Stimulated activated CD8-positive, alpha-beta memory T cell treated with anti-CD3 and anti-CD28 coated beads, Interleukin-15, amount 100 ng/mL, for 24 hours (primary cell): ENCODE measurements at regions not wholly inside any gene's neighbourhood (a gene's known extent, or its start where the extent isn't known, plus 50 kb on each side); places are given as distances from the start of the nearest gene placed in this dataset.

Experiments
- DNase-seq: peaks from one replicate; pipeline ENCODE4 v3.0.0-alpha.2; 2020; ENCODE audit warnings: low read depth

DNA sequence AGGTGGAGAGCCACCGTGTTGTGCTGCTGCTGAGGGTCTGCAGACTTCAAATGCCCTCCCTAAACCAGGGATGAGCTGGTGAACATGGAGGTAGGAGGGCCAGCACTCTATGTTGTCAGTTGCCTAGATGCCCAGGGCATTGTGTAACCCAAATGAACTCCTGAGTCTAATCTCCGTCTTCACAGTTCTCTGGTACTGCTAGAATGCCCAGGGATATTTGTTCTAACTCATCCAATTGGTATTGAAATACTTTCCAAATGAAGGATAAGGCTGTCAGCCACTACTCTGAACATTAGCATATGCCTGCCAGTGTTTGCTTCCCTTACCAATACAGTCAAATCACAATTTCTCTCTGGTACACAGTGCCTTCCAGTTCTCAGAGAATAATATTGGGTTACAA is 492.6 kb downstream of the SLC4A3 start:
- no peak for DNase-seq

DNA sequence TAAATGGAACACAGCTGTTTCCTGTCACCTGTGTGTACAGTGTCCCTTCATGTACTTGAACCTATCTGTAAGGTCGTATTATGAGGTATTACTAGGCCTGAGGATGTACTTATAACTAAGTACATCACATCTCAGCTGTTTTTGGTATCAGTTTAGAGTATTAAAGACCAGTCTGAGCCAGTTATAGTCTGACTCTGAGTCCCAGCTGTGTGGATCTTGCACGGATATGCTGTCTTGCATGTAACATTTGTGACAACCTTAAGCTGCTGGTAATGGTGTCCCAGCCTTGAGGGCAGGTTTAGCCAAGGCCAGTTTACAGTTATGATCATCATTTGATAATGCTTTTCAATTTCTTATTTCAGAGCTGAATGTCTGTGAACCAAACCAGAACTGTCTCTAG is 496.3 kb downstream of the SLC4A3 start:
- DNase-seq = no peak

DNA sequence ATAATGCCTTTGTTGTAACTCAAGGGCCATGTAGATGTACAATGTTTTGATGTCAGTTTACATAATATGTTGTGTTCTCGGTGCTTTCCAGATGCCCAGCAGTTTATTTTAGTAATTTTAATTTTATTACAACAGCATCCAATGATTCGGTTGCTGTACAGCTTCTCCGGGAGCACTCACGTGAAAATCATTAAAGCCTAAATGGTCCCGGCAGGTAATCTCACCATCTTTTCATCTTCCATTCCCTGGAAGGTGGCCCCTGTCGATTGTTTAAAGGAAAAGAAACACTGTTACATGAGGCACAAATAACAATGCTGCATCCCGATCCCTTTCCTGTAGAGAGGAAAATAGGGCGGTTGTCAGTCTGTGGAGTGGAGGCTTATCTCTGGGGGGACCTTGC is 498.1 kb downstream of the SLC4A3 start:
- DNase-seq = no peak

DNA sequence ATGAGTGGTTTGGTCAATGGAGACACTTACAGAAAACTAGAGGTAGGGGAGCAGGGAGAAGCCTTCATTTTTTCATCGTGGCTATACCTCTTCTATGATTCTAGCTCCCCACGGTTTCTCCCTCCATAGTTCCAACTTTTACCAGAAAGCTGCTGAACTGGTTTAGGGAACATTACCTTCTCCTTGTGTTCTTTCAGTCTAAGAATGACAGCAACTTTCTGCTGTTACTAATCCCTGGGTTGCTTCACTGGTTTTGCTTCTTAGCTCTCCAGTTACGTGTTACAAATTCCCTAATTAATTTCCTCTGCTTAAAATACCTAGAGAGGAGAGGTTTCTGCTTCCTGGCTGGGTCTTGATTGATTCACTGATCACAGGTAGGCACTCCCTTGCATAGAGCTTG is 499.9 kb downstream of the SLC4A3 start:
- DNase-seq = no peak

DNA sequence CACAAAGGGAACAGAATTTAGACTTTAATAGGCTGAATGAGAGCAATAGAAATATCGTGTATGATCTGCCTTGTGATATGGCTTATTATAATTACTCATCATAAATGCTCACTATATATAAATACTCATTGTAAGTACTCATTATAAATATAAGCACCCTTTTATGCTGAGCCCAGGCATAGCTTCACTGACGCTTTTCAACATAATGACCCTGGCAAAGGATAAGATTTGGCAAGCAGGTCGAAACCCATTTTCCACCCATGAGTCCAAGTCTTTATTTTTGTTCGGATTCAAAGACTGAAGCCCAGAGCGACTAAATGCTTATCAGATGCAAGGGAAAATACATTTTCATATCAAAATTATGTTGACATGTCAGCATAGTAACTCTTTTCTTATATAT is 500.4 kb downstream of the SLC4A3 start:
- DNase-seq = no peak

DNA sequence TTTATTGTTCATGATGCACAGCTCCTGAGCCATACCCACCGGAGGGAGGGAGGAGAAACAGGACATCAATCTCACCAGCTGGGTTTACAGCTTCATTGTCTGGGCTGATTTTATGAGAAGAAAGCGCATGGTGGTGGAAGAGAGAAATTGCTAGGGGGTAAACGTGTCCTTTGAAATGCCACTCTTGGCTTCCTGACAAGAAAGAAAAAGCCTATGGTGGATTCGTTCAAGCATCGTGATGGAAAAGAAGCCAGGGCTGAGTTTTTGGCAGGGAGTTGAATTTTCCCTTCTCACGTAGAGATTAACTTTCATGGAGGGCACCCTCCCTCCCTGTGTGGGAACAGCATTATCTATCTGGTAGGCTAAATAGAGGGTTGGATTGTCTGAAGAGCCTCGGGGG is 502.0 kb downstream of the SLC4A3 start:
- DNase-seq = no peak

DNA sequence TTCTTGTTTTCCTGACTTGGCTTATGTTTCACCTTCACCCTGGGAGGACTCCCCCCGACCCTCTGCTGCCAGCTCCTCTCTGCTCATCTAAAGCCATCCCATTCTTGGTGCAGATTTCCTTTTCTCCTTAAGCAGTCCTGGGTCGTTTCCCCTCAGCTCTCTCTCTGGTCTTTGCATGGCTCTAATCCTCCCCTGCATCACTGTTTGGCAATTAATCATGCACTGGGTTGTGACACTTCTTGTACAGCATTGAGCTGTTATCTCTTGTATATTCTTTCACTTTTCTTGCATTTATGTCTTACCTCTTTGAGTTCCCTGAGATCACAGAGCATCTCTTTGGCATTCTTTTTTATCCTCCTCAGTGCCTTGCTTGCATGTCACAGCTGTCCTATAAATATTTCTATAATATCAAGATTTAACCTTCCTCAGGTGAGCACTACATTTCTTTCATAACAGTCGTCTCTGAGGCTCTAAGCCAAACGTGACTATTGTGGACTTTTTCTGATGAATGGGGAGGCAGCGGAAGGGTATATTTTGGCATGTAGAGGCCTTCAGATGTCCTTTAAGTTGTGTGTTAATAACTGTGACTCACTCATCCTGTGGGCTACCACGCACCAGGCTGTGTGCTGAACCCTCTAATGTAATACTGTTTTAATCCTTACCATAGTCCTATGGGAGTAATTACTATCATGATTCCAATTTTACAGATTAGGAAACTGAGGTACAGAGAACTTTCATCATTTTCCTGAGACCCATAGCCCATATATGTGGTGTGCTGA is 507.5 kb downstream of the SLC4A3 start:
- DNase-seq = no peak

DNA sequence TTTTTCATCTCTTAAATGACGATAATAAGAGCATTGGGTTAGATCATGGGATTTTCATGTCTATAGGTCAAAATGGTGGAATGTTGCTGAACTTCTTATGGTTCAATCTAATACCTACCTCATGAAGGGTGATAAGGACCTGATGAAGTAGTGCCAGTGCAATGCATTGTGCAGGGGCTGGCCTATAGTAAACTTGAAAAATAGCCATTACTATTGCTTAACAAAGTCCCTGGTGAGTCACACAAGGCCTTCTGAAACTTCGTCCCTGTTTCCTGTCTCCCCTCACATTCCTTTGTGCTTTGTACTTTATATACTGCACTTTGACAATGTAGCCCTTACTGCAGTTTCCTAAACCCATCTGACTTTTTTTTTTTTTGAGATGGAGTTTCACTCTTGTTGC is 515.9 kb downstream of the SLC4A3 start:
- no peak for DNase-seq

DNA sequence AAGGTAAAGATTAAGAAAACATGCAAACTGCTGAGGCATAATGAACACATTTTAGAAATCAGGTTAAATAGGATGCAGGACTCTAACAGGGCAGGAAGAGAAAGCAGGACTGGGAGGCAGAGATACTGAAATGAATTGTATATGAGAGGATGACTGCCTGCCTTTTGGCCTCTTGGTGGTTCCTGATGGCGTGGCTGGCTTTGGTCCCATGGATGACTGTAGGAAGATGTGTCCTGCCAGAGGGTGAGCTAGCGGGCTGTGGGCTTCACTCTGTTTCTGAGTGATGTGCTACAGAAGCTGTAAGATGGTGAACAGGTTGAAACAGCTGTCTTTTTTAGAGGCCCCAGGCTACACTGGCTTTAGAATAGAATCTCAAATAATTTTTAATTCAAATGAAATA is 517.0 kb downstream of the SLC4A3 start:
- no peak for DNase-seq

DNA sequence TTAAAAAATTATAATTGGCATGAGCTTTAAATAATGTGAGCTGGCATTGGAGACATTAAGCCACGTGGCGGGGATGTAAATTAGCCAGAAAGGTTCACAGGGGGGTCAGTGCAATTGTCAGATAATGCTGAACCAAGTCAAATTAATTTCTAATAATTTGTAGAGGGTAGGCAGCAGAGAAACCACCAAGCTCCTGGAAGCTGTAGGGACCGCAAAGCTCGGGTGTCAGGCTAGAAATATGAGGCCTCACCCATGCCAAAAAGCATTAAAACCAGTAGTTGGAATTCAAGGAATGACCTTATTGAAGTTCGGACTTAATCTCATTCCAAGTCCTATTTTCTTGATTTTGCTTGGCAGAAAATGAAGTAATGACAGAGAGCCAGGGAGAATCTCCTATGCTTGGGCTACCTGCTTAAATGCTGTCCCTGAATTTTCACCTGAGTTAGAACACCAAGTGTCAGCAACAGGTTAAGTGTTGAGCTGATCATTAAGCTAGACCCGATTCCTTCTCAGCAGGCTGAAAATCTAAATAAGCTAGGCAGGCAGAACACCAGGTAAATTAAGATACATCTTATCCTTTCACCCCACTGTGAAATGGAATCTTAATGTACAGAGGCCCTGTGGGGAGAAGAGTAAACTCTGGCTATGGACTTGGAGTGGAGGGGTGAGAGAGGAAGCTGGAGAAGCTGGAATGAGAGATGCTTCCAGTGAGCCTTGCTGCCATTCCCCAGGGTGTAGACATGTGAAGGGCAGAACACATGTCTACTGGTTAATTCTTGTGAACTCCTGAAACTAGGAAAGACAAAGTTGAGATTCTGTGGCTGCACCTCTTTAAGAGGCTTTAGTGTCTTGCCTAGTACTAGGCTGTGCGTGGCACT is 520.0 kb downstream of the SLC4A3 start:
- DNase-seq = no peak

DNA sequence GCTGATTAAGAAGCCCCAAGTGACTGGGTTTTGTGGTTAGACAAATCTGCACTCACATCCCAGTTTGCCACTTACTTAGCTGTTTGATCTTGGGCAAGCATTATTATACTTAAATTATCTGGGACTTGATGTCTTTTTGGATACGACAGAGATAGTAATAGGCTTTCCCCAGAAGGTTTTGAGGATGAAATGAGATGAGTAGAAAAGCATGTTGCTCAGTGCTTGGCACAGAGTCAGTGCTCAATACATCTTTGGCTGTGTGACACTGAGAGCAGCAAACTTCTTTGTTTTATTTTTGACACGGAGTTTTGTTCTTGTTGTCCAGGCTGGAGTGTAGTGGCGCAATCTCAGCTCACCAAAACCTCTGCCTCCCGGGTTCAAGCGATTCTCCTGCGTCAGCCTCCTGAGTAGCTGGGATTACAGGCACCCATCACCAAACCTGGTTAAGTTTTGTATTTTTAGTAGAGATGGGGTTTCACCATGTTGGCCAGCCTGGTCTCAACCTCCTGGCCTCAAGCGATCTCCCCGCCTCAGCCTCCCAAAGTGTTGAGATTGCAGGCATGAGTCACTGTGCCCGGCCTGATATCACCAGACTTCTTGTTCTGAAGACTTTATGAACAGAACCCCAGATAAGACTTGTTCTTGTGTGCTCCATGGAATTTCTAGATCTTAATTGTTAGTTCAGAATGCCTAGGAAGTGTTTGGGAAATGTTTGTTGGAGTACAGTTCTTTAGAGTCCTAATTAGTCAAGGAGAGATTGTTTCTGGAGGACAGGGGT is 521.2 kb downstream of the SLC4A3 start:
- no peak for DNase-seq

DNA sequence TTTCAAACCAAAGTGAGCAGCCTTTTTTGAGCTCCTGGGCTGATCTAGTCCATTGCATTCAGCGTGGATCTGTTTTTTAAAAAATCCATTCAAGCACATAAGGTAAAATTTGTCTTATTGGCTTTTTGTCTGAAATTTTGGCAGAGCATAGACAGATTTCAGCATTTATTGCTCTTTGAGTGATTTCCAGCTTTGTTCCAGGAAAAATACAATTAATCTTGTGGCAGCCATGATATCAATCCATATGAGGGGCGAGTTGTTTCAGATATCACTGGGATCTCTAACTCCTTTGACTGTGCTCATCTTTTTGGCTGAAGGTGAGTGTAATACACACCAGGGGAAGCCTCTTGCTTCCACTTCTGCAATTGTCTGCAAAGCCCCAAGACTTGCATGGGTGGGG is 523.9 kb downstream of the SLC4A3 start:
- no peak for DNase-seq

DNA sequence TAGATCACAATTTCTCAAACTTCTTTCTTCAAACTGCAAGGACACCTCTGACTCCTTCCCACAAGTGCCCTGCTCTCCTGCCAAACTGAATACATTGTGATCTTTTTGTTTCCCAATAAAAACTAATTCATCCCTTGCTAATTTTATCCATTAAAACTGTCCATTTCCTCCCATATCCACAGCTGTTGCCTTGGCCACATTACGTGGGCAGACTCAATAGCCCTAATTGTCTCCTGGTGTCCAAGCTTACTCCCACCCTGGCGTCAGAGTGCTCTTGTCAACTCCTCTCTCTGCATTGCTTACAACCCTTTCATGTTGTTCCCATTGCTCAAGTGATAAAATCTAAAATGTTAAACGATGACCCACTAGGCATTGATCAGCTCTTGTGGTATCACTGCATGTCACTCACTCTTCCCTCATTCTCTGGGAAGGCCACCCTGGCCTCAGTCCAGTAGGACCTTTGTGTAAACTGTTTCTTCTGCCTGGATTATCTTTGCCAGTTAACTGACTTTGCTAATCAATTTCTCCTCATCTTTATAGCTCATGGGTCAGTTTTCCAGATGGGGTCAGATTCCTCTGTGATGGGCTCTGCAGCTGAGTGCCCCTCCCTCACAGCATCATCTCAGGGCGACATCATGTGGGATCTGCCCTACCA is 525.0 kb downstream of the SLC4A3 start:
- DNase-seq = no peak

DNA sequence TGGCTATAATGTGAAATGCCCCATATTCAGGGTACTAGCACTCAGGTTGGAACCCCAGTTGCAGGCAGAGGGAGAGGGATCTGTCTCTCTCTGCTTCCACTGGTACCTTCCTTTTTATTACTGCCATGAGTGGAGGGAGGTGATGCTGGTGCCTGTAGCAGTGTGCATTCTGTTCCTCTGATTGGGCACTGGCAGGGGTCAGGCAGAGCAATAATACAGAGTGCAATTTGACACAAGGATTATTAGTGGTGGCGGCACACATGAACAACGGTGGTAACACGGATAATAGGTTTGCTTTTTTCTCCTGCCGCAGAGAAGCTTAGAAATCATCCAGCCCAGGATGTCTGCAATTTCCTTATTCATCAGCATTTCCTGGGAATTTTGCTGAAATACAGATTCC is 525.7 kb downstream of the SLC4A3 start:
- DNase-seq = no peak

DNA sequence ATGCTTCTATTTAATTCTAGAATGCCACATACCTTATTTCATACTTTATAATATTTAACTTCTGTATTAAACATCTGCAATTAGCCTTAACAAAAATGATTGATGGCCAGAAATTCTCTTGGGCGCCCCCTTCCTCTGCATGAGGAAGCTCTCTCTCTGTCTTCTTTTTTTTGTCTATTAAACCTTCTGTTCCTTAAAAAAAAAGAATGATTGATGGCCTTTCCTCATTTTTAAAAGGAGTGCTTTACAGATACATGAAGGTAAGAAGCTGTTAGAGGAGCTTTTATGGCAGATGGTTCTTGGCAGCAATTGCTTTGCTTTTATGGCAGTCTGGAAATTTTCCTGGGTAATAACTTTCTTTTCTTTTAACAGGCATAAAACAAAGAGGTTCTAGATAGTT is 526.9 kb downstream of the SLC4A3 start:
- no peak for DNase-seq

DNA sequence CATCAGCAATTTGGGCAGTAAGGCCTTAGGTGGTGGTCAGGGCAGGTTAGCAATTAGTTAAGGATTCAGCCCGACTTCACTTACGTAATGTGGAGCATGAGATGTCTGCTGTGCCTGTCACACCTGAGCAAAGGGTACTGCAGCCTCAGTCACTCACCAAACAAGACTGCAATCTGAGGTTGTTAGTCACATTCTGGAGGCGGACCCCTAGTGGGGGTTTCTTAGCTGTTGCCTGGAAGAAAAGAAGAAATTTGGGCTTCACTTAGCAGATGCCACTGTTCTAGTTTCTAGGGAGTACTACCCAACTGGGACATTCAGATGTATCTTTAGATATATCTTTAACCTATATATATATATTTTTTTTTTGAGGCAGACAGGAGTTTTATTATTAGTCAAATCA is 529.9 kb downstream of the SLC4A3 start:
- no peak for DNase-seq

DNA sequence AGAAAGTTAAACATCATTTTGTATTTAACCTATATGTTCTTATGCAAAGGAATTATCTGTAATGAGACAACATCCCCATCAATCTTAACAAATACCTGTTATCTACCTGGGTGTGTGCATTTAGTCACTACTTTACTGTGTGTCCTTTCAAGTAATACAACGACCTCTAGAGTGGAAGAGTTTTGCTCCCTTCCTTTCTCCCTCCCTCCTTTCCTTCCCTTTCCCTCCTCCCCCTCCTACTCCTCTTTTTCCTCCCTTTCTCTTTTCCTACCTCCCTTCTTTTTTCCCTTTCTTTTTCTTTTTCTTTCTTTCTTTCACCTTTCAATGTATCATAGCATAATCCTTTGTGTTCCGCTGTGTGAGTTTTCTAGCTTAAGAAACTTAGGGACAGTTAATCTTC is 532.3 kb downstream of the SLC4A3 start:
- DNase-seq = no peak

DNA sequence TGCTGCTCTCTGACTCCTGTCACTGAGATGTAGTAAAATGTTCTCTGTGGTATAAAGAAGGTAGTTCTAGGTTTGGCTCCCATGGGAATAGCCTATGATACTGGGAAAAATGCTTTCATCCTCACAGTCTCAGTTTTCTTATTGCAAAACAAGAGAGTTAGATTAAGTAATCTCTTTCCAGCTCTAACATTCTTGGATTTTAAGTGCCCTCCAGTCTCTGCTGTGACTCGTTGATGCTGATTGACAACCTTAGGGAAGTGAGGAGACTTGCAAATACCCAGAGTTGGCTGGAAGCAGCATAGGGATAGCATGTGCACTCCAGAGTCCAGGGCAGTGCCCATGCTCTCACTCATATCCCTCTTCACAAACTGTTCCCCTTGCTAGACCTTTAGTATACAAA is 534.9 kb downstream of the SLC4A3 start:
- no peak for DNase-seq

DNA sequence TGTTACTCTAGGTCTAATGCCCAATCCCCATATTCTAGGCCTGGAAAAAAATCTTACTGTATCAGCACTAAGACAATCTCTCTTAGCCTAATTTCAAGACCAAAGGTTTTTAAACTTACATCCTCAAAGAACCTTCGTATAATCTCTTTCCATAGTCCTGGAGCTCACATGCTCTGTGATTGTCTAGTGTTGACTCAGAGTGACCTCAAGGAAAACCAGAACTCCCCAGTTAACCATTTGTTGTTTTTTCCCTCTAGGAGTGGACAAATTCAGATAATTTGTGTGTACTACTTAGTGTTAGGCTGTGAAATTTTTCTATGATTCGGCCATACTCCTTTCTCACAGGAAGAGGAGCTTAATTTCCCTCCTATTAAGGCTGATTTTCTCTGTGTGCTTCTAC is 536.1 kb downstream of the SLC4A3 start:
- DNase-seq = no peak

DNA sequence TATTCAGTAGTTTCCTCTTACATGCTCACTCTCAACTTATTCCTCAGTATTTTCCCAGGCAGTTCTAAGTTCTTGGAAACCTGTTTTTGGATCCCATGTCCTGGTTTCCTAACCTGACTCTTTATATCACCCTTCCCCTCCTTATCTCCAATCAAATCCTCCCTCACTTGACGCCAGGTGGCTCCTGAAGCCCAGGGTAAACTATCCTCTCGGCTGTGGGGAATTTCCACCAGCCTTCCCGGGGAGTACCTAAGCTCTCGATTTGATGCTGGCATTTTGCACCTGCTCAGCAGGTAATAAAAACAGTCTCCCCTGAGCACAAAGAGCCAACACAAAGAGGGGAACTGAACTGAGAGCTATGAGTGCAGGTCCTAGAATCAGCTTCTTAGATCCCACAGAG is 538.0 kb downstream of the SLC4A3 start:
- DNase-seq = no peak

DNA sequence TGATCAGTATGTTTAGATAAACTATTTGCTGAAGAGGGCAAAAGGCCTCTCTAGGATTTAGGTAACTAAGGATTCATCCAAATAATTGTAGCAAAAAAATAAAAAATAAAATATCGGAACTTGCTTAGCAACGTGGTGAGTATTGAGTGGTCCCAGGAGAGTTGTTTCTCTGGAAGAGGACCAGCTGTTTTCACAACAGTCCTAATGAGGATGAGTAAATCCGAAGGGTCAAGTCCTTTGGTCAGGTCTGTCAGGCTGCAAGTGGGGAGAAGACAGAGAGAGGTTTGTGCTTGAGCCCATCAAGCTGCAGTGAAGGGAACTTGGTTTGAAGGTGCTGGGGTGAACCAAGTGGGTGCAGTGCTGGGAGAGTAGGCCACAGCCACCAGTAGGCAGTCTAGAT is 539.2 kb downstream of the SLC4A3 start:
- no peak for DNase-seq

DNA sequence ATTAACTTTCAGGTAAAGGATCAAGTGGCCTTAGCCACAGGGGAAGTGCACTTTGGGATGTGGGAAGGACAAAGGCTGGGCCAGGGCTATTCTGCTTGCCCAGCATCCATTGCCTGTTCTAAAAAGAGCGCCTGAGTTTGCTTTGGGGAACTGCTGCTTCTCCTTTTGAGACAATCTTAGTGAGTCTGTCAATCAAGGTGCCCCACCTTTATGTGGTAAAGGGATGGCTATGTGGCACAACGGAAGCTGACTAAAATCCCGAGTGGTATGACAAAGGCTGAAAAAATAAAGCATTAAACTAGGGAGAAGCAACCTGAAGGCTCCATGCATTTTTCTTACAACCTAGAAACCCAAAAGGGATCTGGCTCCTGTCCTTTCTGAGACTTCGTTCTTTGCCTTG is 540.5 kb downstream of the SLC4A3 start:
- DNase-seq = no peak
